ENCODE measurements at regions not wholly inside any gene's neighbourhood (a gene's known extent, or its start where the extent isn't known, plus 50 kb on each side); places are given as distances from the start of the nearest gene placed in this dataset.

DNA sequence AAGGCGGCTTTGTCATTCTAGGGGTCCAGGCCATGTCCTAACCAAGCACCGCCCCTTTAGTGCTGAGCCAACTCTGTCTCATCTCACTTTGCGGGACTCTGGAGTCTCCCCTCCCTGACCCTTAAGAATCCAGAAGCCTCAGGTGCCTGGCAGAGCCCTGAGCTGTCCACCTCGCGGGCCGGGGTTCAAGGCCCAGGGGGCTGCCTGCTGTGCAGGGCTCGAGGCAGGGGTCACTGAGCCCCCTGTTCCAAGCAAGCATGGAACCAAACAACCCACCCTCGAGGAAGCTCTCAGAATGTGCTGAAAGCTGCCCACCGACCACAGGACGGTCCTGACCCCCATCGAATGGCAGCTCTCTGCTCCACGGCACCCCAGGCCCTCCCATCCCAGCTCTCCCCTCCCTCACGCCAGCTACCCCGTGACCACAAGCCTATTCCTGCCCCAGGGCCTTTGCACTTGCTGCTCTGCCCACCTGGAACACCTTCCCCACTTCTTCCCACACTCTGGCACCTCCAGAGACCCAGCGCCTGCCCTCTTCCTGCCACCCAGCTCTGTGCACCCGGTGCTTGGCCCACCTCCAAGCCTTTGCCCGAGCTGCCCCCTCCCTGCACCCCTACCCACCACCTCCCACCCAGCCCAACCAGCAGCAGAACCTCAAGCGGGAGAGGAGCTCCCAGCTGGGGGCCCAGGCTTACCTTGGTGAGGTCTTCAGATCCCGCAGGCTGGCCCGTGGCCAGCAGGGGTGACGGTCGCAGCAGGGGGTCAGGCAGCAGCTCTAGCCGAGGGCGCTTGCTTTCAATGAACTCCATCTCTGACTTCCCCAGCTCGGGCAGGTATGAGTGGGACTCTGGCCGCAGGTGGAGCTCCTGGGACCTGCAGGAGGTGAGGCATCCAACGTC, 84.3 kb downstream of the NCOR2 start:
- TF ChIP-seq, protein P1, sequence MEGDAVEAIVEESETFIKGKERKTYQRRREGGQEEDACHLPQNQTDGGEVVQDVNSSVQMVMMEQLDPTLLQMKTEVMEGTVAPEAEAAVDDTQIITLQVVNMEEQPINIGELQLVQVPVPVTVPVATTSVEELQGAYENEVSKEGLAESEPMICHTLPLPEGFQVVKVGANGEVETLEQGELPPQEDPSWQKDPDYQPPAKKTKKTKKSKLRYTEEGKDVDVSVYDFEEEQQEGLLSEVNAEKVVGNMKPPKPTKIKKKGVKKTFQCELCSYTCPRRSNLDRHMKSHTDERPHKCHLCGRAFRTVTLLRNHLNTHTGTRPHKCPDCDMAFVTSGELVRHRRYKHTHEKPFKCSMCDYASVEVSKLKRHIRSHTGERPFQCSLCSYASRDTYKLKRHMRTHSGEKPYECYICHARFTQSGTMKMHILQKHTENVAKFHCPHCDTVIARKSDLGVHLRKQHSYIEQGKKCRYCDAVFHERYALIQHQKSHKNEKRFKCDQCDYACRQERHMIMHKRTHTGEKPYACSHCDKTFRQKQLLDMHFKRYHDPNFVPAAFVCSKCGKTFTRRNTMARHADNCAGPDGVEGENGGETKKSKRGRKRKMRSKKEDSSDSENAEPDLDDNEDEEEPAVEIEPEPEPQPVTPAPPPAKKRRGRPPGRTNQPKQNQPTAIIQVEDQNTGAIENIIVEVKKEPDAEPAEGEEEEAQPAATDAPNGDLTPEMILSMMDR (IDR thresholded peaks at IDR 0.05), result no peak
- no peak for TF ChIP-seq POLR2A (IDR thresholded peaks at IDR 0.05)

Measured in thyroid gland (tissue), 4 donors.